ENCODE measurements at regions not wholly inside any gene's neighbourhood (a gene's known extent, or its start where the extent isn't known, plus 50 kb on each side); places are given as distances from the start of the nearest gene placed in this dataset.

- ATAC-seq, result no peak
- no peak for DNase-seq (ENCODE audit: low read depth, low spot score)
- Histone ChIP-seq H3K4me1 (ENCODE audit: control insufficient read depth, insufficient read depth, low read length) (no peaks in the 10 kb centered on the region), H3K4me2 (ENCODE audit: control insufficient read depth, insufficient read depth) (no peak overlapping the region), H4K20me1 (ENCODE audit: control insufficient read depth, insufficient read depth) (no peaks in the 10 kb centered on the region), H3K27me3 (replicated peaks in 1 of 2; ENCODE audit: control insufficient read depth in 2 of 2, insufficient read depth in 2 of 2, low read length in 1 of 2) (no peaks in the 10 kb centered on the region), H3K79me2 (ENCODE audit: control insufficient read depth, insufficient read depth, low read length) (no peaks in the 10 kb centered on the region), H3K36me3 (ENCODE audit: control insufficient read depth in 2 of 2, insufficient read depth in 2 of 2, low read length in 1 of 2) (no peaks in the 10 kb centered on the region), H3K27ac (ENCODE audit: control insufficient read depth, insufficient read depth) (no peak overlapping the region), H3K9me3 (replicated peaks; ENCODE audit: control insufficient read depth, insufficient read depth, low read length) (no peaks in the 10 kb centered on the region; the same call in 2 of the 3 replicates), H3K9ac (ENCODE audit: control insufficient read depth, insufficient read depth, low read length) (no peak overlapping the region), H2AFZ (ENCODE audit: control insufficient read depth, low read depth, low read length) (no peak overlapping the region), H3K4me3 (no peak overlapping the region)
- intact Hi-C loops (cut with micrococcal nuclease; ENCODE audit: unreplicated experiment) (no loop called here), in situ Hi-C loops (cut with MboI) (no loop called here)
- no TSS peak for BruUV-seq (replicated peaks)
- POLR2A ChIA-PET, result no interaction called here
- RAD21 ChIA-PET (ENCODE audit: unreplicated experiment), result no interaction called here
- SMC1A ChIA-PET (ENCODE audit: uncharacterized antibody, unreplicated experiment), result interaction anchor here (0.5 to 1.8 kb wide), 3 partner anchors 11 to 281 kb away, joined by 3 to 5 read pairs (median 3); no protein-coding TSS in a partner anchor
- WGBS (ENCODE audit: insufficient coverage, insufficient replicate concordance, low lambda C conversion rate, missing lambda C conversion rate), result 95% methylated on average over 1 of the region's 1 CpG
- CTCF ChIA-PET, result no interaction called here
- FAIRE-seq, result no peak
- no peak for TF ChIP-seq ESRRA (IDR thresholded peaks at IDR 0.05; ENCODE audit: low read length)
- TF ChIP-seq SMARCA5 (IDR thresholded peaks at IDR 0.05), result no peak
- TF ChIP-seq, protein P1, sequence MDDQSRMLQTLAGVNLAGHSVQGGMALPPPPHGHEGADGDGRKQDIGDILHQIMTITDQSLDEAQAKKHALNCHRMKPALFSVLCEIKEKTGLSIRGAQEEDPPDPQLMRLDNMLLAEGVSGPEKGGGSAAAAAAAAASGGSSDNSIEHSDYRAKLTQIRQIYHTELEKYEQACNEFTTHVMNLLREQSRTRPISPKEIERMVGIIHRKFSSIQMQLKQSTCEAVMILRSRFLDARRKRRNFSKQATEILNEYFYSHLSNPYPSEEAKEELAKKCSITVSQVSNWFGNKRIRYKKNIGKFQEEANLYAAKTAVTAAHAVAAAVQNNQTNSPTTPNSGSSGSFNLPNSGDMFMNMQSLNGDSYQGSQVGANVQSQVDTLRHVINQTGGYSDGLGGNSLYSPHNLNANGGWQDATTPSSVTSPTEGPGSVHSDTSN (IDR thresholded peaks at IDR 0.05; ENCODE audit: insufficient replicate concordance, low read depth, low read length), result no peak
- TF ChIP-seq CHD2 (IDR thresholded peaks at IDR 0.05; ENCODE audit: borderline replicate concordance, low read depth, low read length), result no peak
- TF ChIP-seq NR2C2 (IDR thresholded peaks at IDR 0.05; ENCODE audit: borderline replicate concordance, control insufficient read depth, insufficient read length, low read depth), result no peak
- TF ChIP-seq ATF2 (IDR thresholded peaks at IDR 0.05; ENCODE audit: low read length), result no peak
- TF ChIP-seq STAT1 (conservative IDR thresholded peaks at IDR 0.05), result no peak
- TF ChIP-seq SMAD5 (IDR thresholded peaks at IDR 0.05; ENCODE audit: low read depth), result no peak
- TF ChIP-seq ZBED1 (IDR thresholded peaks at IDR 0.05; ENCODE audit: borderline replicate concordance), result no peak
- TF ChIP-seq CBX3 (IDR thresholded peaks at IDR 0.05; ENCODE audit: borderline replicate concordance, low read depth), result no peak
- no peak for TF ChIP-seq SMC3 (IDR thresholded peaks at IDR 0.05; ENCODE audit: borderline replicate concordance, low read length)
- TF ChIP-seq ETV6 (conservative IDR thresholded peaks at IDR 0.05 in 1 of 2, IDR thresholded peaks at IDR 0.05 in 1 of 2; ENCODE audit: borderline replicate concordance in 1 of 2, low read depth in 1 of 2), result no peak
- no peak for TF ChIP-seq NKRF (conservative IDR thresholded peaks at IDR 0.05)
Measured at GRCh38 chr5:143908959-143909358, 97.0 kb downstream of the HMHB1 start.

All from GM12878 (cell line).